ENCODE measurements at regions not wholly inside any gene's neighbourhood (a gene's known extent, or its start where the extent isn't known, plus 50 kb on each side); places are given as distances from the start of the nearest gene placed in this dataset.
A peak's percentile ranks its signal among the peaks of the same experiment; 100 is the strongest.

DNA sequence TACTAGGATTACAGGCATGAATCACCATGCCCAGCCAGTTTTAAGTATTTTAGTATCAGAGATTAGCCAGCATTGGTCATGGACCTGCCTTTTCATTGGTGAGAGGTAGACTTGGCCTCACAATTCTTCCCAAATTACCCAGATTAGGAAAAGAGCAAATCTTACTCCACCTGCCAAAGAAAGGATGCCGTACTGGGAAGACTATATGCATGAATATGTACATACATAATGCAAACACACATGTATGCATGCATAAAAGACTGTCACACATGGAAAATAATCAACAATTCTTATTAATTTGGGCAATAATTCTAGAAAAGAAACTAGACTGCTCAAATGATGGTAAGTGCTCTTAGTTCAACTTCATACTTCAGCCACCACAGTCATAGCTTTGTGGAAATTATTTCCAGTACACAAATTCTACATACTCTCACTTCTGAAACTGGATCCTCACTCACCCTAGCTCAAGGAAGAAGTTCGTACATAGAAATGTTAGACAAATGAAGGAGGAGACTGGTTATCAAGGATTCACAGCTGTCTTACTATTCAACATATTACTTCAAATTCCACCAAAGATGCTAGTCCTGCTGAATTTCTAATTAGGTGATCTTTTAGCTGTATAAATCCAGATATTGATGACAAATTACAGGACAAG lies 73.7 kb downstream of the MINAR2 start:
- in situ Hi-C loops (cut with HindIII; ENCODE audit: low pct_unique_long_range_greater_than_20kb, low sequenced_read_pairs), result no loop called here
- no peak for DNase-seq (ENCODE audit: low read depth, low spot score)

DNA sequence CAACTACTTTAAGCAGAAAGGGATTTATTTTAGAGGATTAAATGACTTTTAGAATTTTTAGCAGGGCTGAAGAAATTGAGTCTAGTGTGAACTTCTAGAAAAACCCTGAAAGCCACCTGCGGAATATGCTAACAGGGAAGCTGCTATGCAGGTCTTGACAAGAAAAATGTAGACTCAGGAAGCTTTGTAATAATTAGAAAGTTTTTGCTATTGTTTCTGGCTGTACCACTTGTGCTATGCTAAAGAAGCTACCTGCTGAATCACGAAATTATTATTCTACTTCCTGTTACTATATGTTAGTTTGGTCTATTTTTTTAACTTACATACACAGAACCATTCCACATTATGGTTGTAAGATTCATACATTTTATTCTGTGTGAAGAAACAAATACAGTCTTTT lies 74.0 kb upstream of the CHSY3 start:
- no peak for DNase-seq (ENCODE audit: low read depth, low spot score)
- in situ Hi-C loops (cut with HindIII; ENCODE audit: low pct_unique_long_range_greater_than_20kb, low sequenced_read_pairs), result no loop called here

DNA sequence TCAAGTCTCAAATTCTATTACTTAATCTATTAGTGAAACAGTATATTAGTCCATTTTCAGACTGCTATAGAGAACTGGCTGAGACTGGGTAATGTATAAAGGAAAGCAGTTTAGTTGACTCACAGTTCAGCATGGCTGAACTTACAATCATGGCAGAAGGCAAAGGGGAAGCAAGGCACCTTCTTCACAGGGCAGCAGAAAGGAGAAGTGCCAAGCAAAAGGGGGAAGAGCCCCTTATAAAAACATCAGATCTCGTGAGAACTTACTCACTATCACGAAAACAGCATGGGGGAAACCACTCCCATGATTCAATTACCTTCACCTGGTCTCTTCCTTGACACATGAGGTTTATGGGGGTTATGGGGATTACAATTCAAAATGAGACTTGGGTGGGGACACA lies 67.9 kb upstream of the CHSY3 start:
- no peak for DNase-seq (ENCODE audit: low read depth, low spot score)
- in situ Hi-C loops (cut with HindIII; ENCODE audit: low pct_unique_long_range_greater_than_20kb, low sequenced_read_pairs), result no loop called here

DNA sequence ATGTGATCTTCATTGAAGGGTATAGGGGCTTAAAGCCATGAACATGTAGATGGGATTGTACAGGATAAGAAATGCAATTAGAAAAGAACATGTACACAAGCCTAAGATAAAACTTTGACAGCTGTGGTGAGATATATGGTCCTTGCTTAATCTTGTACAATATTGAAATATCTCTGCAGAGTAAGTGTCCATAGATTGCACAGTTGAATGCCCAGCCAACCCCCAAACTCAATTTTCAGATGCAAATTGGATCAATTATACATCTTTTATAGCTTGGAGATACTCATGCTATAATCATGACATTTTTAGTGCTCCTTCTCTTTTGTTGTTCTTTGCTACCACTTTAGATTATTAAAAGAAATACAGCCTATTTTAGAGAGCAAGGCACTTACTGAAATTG lies 59.5 kb upstream of the CHSY3 start:
- in situ Hi-C loops (cut with HindIII; ENCODE audit: low pct_unique_long_range_greater_than_20kb, low sequenced_read_pairs), result no loop called here
- DNase-seq (ENCODE audit: low read depth, low spot score), result no peak

DNA sequence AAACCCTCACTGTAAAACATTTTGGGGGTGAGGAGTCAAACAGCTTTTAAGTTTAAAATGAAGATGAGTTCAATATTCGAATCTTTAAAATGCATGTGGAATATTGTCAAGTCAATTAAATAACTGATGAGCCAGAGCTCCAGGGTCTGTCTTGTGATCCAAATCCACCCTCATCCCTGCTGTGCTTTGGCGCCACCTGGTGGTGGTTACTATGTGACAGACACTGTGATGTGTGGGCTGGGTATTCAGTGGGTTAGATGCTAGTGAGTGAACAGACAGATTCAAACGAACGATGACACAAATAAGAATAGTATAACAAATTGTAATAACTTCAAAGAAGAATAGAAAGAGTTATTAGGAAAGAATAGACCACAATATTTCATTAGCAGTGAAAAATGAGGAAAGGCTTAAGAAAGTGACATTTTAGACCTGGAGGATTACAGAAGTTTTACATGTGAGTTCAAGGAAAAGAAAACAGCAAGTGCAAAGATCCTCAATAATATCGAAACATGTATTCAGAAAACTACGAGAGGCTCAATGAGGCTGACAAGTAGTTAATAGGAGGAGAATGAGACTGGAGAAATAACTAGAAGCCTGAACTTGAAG lies 51.4 kb upstream of the CHSY3 start:
- in situ Hi-C loops (cut with HindIII; ENCODE audit: low pct_unique_long_range_greater_than_20kb, low sequenced_read_pairs), result no loop called here
- DNase-seq (ENCODE audit: low read depth, low spot score), result peak; percentile 86

DNA sequence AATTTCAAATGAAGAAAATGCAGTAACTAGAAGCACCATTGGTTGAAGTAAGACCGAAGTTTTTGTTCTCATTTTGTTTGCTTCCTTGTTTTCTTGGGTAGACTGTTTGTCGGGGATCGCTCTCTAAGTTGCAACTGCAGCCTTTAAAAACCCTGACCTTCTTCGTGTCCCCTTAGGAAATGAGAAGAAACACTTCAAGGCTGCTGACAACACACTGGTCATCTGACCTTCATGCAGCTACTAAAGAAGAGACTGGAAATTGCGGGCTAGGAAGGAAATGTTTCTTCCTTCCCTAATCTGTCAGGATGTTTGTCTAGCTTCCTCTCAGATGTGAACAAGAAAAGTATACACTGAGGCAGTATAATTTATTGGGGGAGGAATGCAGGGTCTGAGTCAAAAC lies 50.7 kb upstream of the CHSY3 start:
- in situ Hi-C loops (cut with HindIII; ENCODE audit: low pct_unique_long_range_greater_than_20kb, low sequenced_read_pairs), result no loop called here

More for the DNA sequence above, 50.7 kb upstream of the CHSY3 start:
- peak; percentile 16 for DNase-seq (ENCODE audit: low read depth, low spot score)

Measured in SK-MEL-5 (cell line).